ENCODE measurements at regions not wholly inside any gene's neighbourhood (a gene's known extent, or its start where the extent isn't known, plus 50 kb on each side); places are given as distances from the start of the nearest gene placed in this dataset.

DNA sequence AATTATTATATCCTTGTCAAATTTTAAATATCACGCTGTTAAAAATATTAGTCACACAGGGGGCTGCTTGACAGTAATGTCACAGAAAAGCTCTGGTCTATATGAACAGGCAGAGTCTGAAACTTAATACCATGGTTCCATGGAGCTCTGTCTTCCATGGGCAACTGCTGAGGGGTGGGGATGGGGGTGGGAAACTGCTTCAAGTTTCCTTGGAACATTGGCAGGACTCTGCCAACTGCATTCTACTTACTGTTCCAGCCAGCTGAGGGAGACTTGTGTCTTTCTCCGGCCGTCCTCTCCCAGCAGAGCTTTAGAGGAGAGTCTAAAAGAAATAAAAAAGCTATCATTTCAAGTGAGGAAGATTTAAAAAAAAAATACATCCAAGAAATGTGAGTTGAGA is 348.7 kb downstream of the ZIC1 start:
- H3K27me3 ChIP-seq (ENCODE audit: insufficient read depth, poor library complexity, severe bottlenecking), result no peaks in the 10 kb centered on the region
- no peak overlapping the region for H3K4me3 ChIP-seq (replicated peaks; ENCODE audit: insufficient read depth, low read length)
- TF ChIP-seq GABPA (IDR thresholded peaks at IDR 0.05; ENCODE audit: low read depth) (no peak), POLR2AphosphoS5 (IDR thresholded peaks at IDR 0.05; ENCODE audit: low read depth) (no peak), SPI1 (IDR thresholded peaks at IDR 0.05; ENCODE audit: borderline replicate concordance, low read depth) (no peak)
- TF ChIP-seq, protein P1, sequence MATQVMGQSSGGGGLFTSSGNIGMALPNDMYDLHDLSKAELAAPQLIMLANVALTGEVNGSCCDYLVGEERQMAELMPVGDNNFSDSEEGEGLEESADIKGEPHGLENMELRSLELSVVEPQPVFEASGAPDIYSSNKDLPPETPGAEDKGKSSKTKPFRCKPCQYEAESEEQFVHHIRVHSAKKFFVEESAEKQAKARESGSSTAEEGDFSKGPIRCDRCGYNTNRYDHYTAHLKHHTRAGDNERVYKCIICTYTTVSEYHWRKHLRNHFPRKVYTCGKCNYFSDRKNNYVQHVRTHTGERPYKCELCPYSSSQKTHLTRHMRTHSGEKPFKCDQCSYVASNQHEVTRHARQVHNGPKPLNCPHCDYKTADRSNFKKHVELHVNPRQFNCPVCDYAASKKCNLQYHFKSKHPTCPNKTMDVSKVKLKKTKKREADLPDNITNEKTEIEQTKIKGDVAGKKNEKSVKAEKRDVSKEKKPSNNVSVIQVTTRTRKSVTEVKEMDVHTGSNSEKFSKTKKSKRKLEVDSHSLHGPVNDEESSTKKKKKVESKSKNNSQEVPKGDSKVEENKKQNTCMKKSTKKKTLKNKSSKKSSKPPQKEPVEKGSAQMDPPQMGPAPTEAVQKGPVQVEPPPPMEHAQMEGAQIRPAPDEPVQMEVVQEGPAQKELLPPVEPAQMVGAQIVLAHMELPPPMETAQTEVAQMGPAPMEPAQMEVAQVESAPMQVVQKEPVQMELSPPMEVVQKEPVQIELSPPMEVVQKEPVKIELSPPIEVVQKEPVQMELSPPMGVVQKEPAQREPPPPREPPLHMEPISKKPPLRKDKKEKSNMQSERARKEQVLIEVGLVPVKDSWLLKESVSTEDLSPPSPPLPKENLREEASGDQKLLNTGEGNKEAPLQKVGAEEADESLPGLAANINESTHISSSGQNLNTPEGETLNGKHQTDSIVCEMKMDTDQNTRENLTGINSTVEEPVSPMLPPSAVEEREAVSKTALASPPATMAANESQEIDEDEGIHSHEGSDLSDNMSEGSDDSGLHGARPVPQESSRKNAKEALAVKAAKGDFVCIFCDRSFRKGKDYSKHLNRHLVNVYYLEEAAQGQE (IDR thresholded peaks at IDR 0.05; ENCODE audit: insufficient replicate concordance, low read depth), result no peak
- TF ChIP-seq, protein P2, sequence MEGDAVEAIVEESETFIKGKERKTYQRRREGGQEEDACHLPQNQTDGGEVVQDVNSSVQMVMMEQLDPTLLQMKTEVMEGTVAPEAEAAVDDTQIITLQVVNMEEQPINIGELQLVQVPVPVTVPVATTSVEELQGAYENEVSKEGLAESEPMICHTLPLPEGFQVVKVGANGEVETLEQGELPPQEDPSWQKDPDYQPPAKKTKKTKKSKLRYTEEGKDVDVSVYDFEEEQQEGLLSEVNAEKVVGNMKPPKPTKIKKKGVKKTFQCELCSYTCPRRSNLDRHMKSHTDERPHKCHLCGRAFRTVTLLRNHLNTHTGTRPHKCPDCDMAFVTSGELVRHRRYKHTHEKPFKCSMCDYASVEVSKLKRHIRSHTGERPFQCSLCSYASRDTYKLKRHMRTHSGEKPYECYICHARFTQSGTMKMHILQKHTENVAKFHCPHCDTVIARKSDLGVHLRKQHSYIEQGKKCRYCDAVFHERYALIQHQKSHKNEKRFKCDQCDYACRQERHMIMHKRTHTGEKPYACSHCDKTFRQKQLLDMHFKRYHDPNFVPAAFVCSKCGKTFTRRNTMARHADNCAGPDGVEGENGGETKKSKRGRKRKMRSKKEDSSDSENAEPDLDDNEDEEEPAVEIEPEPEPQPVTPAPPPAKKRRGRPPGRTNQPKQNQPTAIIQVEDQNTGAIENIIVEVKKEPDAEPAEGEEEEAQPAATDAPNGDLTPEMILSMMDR (IDR thresholded peaks at IDR 0.05; ENCODE audit: insufficient read depth, low read length), result no peak
- no peak overlapping the region for H3K27ac ChIP-seq (replicated peaks)
- no peak for DNase-seq (ENCODE audit: low read depth in 1 of 2, low spot score in 1 of 2)

DNA sequence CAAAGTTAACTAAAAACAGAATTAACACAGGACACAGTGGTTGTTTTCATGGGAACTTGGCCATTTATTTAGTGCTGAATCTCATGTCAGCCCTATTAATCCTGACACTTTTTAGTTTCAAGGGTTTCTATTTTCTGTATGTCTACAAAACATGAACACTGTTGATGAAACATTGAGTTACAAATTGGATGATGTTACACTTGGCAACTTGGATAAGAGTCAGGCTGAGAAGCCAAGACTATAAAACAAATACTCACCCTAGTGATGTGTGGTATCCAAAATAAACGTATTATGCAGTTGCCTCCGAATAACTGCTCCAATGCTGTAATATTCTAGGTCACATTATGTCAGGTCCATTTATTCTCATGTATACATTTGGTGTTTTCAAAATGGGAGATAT is 349.6 kb downstream of the ZIC1 start:
- no peak overlapping the region for H3K27ac ChIP-seq (replicated peaks)
- no peaks in the 10 kb centered on the region for H3K27me3 ChIP-seq (ENCODE audit: insufficient read depth, poor library complexity, severe bottlenecking)
- no peak for DNase-seq (ENCODE audit: low read depth in 1 of 2, low spot score in 1 of 2)
- TF ChIP-seq POLR2AphosphoS5 (IDR thresholded peaks at IDR 0.05; ENCODE audit: low read depth) (no peak), GABPA (IDR thresholded peaks at IDR 0.05; ENCODE audit: low read depth) (no peak), SPI1 (IDR thresholded peaks at IDR 0.05; ENCODE audit: borderline replicate concordance, low read depth) (no peak)
- TF ChIP-seq, protein P2 (IDR thresholded peaks at IDR 0.05; ENCODE audit: insufficient read depth, low read length), result no peak
- TF ChIP-seq, protein P1 (IDR thresholded peaks at IDR 0.05; ENCODE audit: insufficient replicate concordance, low read depth), result no peak
- no peak overlapping the region for H3K4me3 ChIP-seq (replicated peaks; ENCODE audit: insufficient read depth, low read length)

DNA sequence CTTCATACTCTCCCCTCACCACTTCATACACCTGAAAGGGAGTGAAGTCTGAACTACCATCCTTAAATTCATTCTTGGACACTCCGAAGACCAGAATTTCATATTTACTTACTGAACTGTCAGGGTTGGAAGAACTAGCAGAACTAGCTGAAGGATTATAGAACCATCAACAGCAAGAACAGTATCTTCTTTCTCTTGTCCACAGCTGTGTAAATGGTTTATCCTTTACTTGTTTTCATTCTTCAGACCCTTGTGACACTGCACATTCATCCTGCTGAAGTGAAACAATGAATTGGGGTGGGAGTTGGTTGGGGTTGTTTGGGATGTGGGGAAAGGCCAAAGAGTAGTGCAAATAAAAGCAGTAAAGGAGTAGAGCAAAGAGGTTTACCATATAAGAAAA is 350.9 kb downstream of the ZIC1 start:
- DNase-seq (ENCODE audit: low read depth in 1 of 2, low spot score in 1 of 2), result no peak
- Histone ChIP-seq H3K27me3 (ENCODE audit: insufficient read depth, poor library complexity, severe bottlenecking) (no peaks in the 10 kb centered on the region), H3K4me3 (replicated peaks; ENCODE audit: insufficient read depth, low read length) (no peak overlapping the region), H3K27ac (replicated peaks) (no peak overlapping the region)
- TF ChIP-seq, protein P1 (IDR thresholded peaks at IDR 0.05; ENCODE audit: insufficient replicate concordance, low read depth), result no peak
- TF ChIP-seq GABPA (IDR thresholded peaks at IDR 0.05; ENCODE audit: low read depth), result no peak
- no peak for TF ChIP-seq SPI1 (IDR thresholded peaks at IDR 0.05; ENCODE audit: borderline replicate concordance, low read depth)
- no peak for TF ChIP-seq POLR2AphosphoS5 (IDR thresholded peaks at IDR 0.05; ENCODE audit: low read depth)
- TF ChIP-seq, protein P2 (IDR thresholded peaks at IDR 0.05; ENCODE audit: insufficient read depth, low read length), result no peak

Measured in HL-60 (cell line).